ENCODE measurements at regions not wholly inside any gene's neighbourhood (a gene's known extent, or its start where the extent isn't known, plus 50 kb on each side); places are given as distances from the start of the nearest gene placed in this dataset.
"Not testable (repeated sequence)": the region's sequence is repeated elsewhere in the genome, so short reads cannot be mapped to it uniquely, and the experiment has no call there.

DNA sequence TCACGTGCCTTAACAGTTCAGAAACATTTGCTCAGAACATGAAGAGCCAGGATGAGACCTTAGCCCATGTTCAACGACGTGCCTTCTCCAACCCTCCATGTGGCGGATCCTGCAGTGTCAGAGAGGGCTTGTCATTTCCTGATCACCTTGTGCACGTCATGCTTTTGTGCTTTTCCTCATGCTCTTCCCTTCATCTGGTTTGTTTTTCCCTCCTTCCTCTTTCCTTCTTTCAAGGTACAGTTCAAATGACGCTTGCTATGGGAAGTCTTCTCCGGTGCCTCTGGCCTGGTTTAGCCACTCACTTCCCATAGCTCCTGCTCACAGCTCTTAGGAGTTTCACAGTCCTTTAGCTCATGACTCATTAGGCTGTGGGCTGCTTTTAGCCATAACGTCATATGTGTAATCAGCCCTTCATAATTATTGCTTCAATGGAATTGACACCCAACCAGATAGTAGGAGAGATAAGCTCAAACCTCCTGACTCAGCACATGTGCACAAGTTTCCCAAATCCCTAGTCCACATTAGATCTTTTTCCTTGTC lies 102.7 kb upstream of the CNKSR3 start:
- H3K4me3 Mint-ChIP-seq, result no peak overlapping the region
- no peaks in the 10 kb centered on the region for H3K9me3 Mint-ChIP-seq
- ATAC-seq, result no peak

DNA sequence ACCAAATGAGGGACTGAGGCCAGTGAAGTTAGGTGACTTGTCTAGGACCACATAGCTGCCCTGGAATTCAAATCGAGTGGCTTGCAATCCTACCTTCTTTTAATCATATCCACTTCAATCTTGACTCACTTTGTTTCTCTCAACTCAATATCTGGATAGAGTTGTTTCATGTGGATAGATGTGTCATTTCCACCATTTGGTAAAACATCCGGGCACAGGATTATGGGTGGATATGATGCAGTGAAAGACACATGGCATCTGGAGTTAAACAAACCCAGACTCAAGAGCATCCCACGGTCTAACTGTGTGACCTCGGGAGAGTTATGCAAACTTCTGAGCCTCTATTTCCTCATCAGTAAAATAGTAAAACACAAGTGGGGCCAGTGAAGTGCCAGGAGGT lies 103.6 kb upstream of the CNKSR3 start:
- Mint-ChIP-seq H3K4me3 (no peak overlapping the region), H3K4me1 (peaks cover 6% of the 10 kb centered on the region)

More for the DNA sequence above, 102.7 kb upstream of the CNKSR3 start:
- H3K27me3 Mint-ChIP-seq, result no peaks in the 10 kb centered on the region
- H3K36me3 Mint-ChIP-seq, result no peaks in the 10 kb centered on the region
- H3K27ac Mint-ChIP-seq, result no peak overlapping the region
- peaks cover 6% of the 10 kb centered on the region for H3K4me1 Mint-ChIP-seq

DNA sequence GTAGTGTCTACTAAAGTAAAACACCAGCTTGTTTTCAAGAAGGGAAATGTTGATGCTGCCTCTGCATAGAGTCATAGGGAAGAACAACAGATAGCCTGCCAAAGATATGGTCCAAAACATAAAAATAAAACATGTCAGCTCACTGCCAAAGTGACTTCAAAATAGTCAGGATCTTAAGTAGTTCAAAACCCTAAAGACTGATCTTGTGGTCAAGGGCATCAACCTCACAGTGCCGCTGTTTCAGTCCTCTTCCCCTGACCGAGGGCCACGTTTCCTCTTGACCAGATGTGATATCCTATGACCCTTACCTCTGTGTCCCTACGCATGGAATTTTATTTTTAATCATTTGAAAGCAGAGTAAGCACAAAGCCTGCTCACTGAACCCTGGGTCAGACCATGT lies 104.2 kb upstream of the CNKSR3 start:
- H3K36me3 Mint-ChIP-seq, result no peaks in the 10 kb centered on the region
- no peaks in the 10 kb centered on the region for H3K27me3 Mint-ChIP-seq
- no peak overlapping the region for H3K27ac Mint-ChIP-seq
- no peak overlapping the region for H3K4me3 Mint-ChIP-seq
- H3K4me1 Mint-ChIP-seq, result peaks cover 6% of the 10 kb centered on the region
- no peaks in the 10 kb centered on the region for H3K9me3 Mint-ChIP-seq
- ATAC-seq, result no peak

More for the DNA sequence above, 103.6 kb upstream of the CNKSR3 start:
- no peaks in the 10 kb centered on the region for H3K36me3 Mint-ChIP-seq
- H3K27me3 Mint-ChIP-seq, result no peaks in the 10 kb centered on the region
- ATAC-seq, result no peak
- no peak overlapping the region for H3K27ac Mint-ChIP-seq
- H3K9me3 Mint-ChIP-seq, result no peaks in the 10 kb centered on the region

DNA sequence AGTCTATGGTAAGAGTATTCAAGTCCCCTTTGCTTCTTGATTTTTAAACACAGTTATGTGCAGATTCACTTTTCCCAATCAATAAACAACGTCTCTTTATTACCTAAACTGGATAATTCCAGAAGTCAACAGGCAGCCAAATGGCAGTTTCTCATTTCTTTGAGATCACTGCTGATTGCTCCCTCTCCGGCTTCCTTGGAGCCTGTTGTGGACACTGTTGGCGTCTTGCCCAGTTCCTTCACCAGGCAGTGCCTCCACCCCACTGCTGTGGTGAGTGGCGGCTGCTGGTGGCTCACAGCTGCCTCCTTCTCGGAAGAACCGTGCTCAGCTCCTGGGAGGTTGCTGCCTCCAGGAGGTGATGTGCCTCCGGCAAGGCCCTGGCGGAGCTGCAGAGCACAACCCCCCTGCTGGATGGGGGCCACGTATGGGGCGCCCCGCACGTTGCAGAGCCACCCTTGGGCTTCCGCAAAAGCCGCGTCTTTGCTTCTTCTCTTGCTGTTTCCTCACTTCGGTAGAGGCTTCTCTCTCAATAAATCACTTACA lies 105.1 kb upstream of the CNKSR3 start:
- H3K4me1 Mint-ChIP-seq, result peaks cover 6% of the 10 kb centered on the region
- no peak overlapping the region for H3K4me3 Mint-ChIP-seq
- ATAC-seq, result no peak
- H3K9me3 Mint-ChIP-seq, result no peaks in the 10 kb centered on the region
- no peaks in the 10 kb centered on the region for H3K27me3 Mint-ChIP-seq
- H3K27ac Mint-ChIP-seq, result no peak overlapping the region
- H3K36me3 Mint-ChIP-seq, result no peaks in the 10 kb centered on the region

DNA sequence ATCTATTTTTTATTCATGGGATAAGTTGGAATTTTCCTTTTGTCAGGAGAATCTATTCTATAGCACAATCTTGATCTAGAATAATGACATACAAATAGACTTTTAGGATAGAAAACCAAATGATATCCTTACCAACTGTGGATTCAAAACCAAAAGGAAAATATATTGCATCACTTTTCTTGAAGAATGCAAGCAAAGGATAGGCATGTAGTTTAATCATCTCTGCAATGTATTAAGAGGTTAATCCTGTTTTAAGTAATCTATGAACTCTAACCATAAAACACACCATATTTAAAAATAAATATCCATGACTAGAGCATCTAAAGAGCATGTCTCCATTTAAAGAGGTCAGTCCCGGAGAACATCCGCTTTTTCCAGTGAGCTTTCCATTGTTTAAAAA lies 106.7 kb upstream of the CNKSR3 start:
- no peaks in the 10 kb centered on the region for H3K4me1 Mint-ChIP-seq
- H3K36me3 Mint-ChIP-seq, result no peaks in the 10 kb centered on the region
- H3K27me3 Mint-ChIP-seq, result no peaks in the 10 kb centered on the region
- H3K27ac Mint-ChIP-seq, result no peak overlapping the region
- no peak for ATAC-seq
- no peak overlapping the region for H3K4me3 Mint-ChIP-seq
- H3K9me3 Mint-ChIP-seq, result no peaks in the 10 kb centered on the region

DNA sequence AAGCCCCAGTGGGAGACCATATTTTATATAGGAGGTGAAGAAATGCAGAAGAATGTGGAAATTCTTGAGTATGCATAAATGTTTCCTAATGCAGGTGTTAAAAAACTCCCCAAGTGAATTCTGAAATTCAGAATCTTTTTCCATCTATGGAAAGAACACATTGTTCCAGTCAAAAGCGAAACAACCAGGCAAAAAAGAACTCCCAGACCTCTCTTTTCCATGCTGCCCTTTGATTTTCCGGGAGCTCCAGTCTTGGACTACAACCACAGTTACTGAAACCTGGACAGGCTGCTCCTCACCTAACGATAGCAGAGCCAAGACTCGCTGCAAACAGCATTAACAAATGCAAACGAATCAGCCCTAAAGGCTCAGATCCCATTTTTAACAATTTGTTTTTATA lies 108.7 kb upstream of the CNKSR3 start:
- Mint-ChIP-seq H3K4me3 (no peak overlapping the region), H3K9me3 (peaks cover 9% of the 10 kb centered on the region), H3K27ac (no peak overlapping the region), H3K36me3 (no peaks in the 10 kb centered on the region), H3K27me3 (no peaks in the 10 kb centered on the region), H3K4me1 (no peaks in the 10 kb centered on the region)
- ATAC-seq, result no peak

DNA sequence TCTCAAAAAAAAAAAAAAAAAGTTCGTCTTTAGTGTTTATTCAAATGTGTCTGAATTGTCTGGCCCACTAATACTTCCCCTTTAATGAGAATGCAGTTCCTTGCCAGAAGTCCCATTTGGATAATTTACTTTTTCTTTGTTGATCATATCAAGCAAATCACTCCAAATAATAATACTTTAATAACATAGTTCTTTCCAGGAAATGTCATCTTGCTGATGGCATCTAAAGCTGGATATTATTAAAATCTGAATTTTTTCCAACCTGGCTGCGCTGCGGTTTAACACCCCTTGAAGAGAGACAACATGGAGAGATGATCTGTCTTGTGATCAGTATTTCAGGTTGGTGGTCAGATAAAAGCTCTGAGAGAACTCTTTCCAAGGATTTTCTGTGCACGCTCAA lies 111.2 kb upstream of the CNKSR3 start:
- no peak for ATAC-seq
- H3K4me3 Mint-ChIP-seq, result no peak overlapping the region
- no peak overlapping the region for H3K27ac Mint-ChIP-seq
- no peaks in the 10 kb centered on the region for H3K27me3 Mint-ChIP-seq
- H3K4me1 Mint-ChIP-seq, result no peaks in the 10 kb centered on the region
- H3K9me3 Mint-ChIP-seq, result peaks cover 15% of the 10 kb centered on the region
- H3K36me3 Mint-ChIP-seq, result no peaks in the 10 kb centered on the region

DNA sequence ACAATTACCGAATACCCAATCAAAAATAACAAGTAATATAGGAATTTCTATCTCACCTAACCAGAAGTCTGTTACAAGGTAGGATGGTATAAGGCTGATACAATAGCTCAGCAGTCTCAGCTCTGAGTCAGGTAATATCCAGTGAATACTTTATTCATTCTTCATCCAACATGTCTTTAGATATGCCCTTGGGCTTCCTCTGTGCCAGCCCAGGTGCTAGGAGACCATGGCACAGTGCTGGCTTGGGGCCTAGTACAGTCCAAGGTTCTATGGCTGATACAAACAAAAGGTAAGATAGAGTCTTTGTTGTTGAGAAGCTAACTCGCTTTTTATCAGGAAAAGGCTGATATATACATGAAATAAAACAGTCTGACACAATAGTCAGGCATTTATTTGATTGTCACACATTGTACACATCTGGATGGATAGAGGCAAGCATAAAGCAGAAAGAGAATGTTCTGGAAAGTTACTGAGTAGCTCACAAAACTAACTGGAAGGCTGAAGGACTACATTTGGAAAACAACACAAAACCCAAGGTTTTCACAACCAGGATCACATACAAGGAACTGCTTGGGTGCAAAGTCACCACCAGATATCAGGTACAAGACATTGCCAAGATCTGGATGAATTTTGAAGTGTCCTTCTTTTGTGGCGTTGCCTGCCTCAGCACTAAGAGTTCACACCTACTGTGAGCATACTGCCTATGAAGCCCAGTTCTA lies 110.4 kb upstream of the SCAF8 start:
- peaks cover 15% of the 10 kb centered on the region for H3K9me3 Mint-ChIP-seq
- no peaks in the 10 kb centered on the region for H3K4me1 Mint-ChIP-seq
- no peak overlapping the region for H3K27ac Mint-ChIP-seq
- no peak for ATAC-seq
- H3K36me3 Mint-ChIP-seq, result no peaks in the 10 kb centered on the region
- peaks cover under 1% of the 10 kb centered on the region for H3K27me3 Mint-ChIP-seq
- H3K4me3 Mint-ChIP-seq, result no peak overlapping the region

DNA sequence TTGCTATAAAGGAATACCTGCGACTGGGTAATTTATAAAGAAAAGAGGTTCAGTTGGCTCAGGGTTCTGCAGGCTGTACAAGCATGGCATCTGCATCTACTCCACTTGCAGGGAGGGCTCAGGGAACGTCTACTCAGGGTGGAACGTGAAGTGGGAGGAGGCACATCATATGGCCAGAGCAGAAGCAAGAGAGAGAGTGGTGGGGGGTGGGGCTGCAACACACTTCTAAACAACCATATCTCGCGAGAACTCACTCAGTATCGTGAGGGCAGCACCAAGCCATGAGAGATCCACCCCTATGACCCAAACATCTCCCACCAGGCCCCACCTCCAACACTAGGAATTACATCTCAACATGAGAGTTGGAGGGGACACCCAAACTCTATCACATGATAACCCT lies 109.8 kb upstream of the SCAF8 start:
- H3K9me3 Mint-ChIP-seq, result peaks cover 15% of the 10 kb centered on the region
- H3K4me1 Mint-ChIP-seq, result no peaks in the 10 kb centered on the region
- H3K4me3 Mint-ChIP-seq, result no peak overlapping the region
- ATAC-seq, result no peak
- H3K36me3 Mint-ChIP-seq, result no peaks in the 10 kb centered on the region
- H3K27me3 Mint-ChIP-seq, result peaks cover 6% of the 10 kb centered on the region
- H3K27ac Mint-ChIP-seq, result no peak overlapping the region

DNA sequence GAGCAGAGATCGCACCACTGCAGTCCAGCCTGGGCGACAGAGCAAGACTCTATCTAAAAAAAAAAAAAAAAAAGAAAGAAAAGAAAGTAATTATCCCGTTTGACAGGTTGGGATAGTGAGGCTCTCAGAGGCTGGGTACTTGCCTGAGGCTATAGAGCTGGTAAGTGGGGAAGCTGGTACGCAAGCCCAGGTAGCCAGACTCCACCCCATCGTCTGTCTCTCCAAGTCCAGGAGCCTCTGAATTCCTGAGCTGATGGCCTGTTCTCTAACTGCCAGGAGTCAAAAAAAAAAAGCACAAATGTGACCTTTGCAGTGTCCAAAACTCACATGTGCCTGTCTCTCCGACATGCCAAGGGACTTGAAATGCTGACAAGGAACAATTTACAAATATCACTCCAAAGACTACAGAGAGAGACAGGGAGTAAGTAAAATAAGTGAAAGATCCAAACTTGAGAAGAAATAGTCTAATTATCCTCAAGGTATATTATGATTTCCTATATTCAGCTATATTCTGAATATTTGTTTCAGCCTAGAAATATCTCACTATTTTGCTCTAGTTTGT lies 109.1 kb upstream of the SCAF8 start:
- no peak overlapping the region for H3K27ac Mint-ChIP-seq
- no peak for ATAC-seq
- H3K36me3 Mint-ChIP-seq, result no peaks in the 10 kb centered on the region
- H3K4me1 Mint-ChIP-seq, result no peaks in the 10 kb centered on the region
- H3K9me3 Mint-ChIP-seq, result peaks cover 15% of the 10 kb centered on the region
- H3K4me3 Mint-ChIP-seq, result no peak overlapping the region
- H3K27me3 Mint-ChIP-seq, result peaks cover 9% of the 10 kb centered on the region

DNA sequence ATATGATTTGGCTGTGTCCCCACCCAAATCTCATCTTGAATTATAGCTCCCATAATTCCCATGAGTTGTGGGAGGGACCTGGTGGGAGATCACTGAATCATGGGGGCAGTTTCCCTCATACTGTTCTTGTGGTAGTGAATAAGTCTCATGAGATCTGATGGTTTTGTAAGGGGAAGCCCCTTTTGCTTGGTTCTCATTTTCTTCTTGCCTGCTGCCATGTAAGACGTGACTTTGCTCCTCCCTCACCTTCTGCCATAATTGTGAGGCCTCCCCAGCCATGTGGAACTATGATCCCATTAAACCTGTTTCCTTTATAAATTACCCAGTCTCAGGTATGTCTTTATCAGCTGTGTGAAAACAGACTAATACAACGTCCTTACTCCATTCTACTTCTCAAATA lies 108.5 kb upstream of the SCAF8 start:
- ATAC-seq, H3K4me3 Mint-ChIP-seq, H3K36me3 Mint-ChIP-seq, H3K27ac Mint-ChIP-seq, H3K27me3 Mint-ChIP-seq, H3K4me1 Mint-ChIP-seq: not testable (repeated sequence)
- peaks cover 15% of the 10 kb centered on the region for H3K9me3 Mint-ChIP-seq

DNA sequence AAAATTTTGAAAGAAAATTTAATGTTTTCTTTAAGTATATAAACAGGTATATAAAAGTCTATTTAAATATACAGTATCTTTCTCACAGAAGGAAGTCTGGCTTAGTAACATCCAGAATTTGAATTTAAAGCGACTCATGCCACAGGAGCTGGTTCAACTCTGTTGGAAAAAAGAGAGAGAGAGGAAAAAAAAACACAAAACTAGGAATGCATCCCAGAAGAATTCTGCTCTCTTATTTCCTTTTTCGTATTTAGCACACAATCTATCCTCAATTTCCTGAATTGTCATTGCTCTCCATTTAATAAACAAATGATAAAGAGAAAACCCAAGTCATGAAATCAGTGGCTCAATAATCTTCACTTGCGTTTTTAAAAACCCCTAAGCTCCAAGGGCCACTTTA lies 107.5 kb upstream of the SCAF8 start:
- ATAC-seq, result no peak
- no peak overlapping the region for H3K27ac Mint-ChIP-seq

DNA sequence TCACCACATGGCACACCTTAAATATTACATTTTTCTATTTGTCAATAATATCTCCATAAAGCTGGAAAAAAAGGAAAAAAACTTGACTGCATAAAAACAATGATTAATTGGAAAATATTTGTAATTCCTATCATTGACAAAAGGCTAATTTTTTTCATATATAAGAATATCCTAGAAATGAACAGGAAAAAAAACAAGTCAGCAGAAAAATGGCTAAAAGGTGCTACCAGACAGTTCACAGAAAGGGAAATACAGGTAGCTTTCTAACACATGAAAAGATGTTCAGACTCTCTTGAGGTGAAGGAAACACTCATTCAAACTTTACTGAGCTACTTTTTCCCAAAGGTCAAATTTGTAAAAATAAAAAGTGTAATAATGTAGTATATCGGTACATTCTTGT lies 104.1 kb upstream of the SCAF8 start:
- peaks cover 38% of the 10 kb centered on the region for H3K27me3 Mint-ChIP-seq
- H3K27ac Mint-ChIP-seq, result no peak overlapping the region
- H3K9me3 Mint-ChIP-seq, result peaks cover 13% of the 10 kb centered on the region
- ATAC-seq, result no peak
- no peaks in the 10 kb centered on the region for H3K4me1 Mint-ChIP-seq
- no peaks in the 10 kb centered on the region for H3K36me3 Mint-ChIP-seq
- H3K4me3 Mint-ChIP-seq, result no peak overlapping the region

More for the DNA sequence above, 107.5 kb upstream of the SCAF8 start:
- H3K4me3 Mint-ChIP-seq, result no peak overlapping the region
- no peaks in the 10 kb centered on the region for H3K36me3 Mint-ChIP-seq
- H3K4me1 Mint-ChIP-seq, result no peaks in the 10 kb centered on the region
- peaks cover 12% of the 10 kb centered on the region for H3K27me3 Mint-ChIP-seq
- peaks cover 15% of the 10 kb centered on the region for H3K9me3 Mint-ChIP-seq

DNA sequence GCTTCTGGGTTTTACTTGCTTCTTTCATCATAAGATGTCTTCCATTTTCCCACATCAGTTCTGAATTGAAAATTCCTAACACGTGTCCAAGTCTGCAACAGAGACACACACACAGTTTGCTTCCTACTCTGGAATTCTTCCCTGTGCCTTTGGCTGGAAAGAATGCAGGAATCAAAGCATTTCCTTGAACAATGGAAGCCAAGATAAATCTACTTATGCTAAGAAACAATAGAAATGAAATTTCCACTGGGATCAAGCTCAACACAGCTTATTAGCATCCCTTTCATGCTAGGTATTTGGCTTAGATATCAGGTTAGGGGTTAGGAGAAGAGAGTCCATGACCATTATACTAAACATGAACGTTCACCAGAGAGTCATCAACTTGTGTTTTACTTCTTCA lies 101.1 kb upstream of the SCAF8 start:
- H3K27me3 Mint-ChIP-seq, result peaks cover 48% of the 10 kb centered on the region
- H3K27ac Mint-ChIP-seq, result no peak overlapping the region
- no peaks in the 10 kb centered on the region for H3K36me3 Mint-ChIP-seq
- no peak for ATAC-seq
- no peak overlapping the region for H3K4me3 Mint-ChIP-seq
- H3K9me3 Mint-ChIP-seq, result peaks cover 11% of the 10 kb centered on the region
- H3K4me1 Mint-ChIP-seq, result no peaks in the 10 kb centered on the region

DNA sequence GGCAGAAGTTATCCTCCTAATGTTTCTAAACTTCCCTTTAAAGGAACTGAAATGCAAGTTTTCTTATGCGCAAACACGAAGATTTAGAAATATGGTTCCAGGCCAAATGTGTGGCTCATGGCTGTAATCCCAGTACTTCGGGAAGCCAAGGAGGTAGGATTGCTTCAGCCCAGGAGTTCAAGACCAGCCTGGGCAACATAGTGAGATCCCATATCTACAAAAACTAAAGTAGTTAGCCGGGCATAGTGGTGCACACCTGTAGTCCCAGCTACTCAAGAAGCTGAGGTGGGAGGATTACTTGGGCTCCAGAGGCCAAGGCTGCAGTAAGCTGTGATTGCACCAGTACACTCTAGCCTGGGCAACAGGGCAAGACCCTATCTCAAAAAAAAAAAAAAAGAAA lies 95.8 kb upstream of the SCAF8 start:
- ATAC-seq, result no peak
- Mint-ChIP-seq H3K4me1 (no peaks in the 10 kb centered on the region), H3K9me3 (peaks cover 15% of the 10 kb centered on the region), H3K4me3 (no peak overlapping the region), H3K36me3 (no peaks in the 10 kb centered on the region), H3K27ac (no peak overlapping the region), H3K27me3 (peaks cover 33% of the 10 kb centered on the region)

DNA sequence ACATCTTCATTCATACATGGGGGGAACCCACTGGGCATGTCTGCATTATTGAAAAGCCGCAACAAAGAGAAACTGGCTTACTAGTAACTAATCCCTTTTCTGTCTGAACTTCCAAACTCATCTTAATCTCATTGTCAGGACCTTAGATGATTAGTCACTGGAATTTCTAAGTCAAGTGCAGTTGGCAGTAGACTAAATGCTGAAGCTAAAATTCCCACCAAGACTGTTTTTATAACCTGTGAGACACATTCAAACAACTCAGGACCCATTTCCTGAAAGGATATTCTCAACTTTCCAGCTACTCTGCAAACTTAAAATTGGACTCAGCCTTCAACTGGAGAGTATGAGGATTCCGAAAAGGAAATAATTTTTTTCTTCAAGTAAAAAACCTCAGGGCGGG lies 94.8 kb upstream of the SCAF8 start:
- H3K27me3 Mint-ChIP-seq, result peaks cover 35% of the 10 kb centered on the region
- peaks cover 12% of the 10 kb centered on the region for H3K9me3 Mint-ChIP-seq
- H3K4me3 Mint-ChIP-seq, result no peak overlapping the region
- no peaks in the 10 kb centered on the region for H3K4me1 Mint-ChIP-seq
- no peak overlapping the region for H3K27ac Mint-ChIP-seq
- ATAC-seq, result no peak
- no peaks in the 10 kb centered on the region for H3K36me3 Mint-ChIP-seq

All from stimulated activated memory B cell treated with anti-CD40 and anti-IgM and Interleukin-4, amounts not matched to agents 10 μg/mL and 1 μg/mL and 100 μg/mL, for 72 hours (primary cell).